ENCODE measurements at regions not wholly inside any gene's neighbourhood (a gene's known extent, or its start where the extent isn't known, plus 50 kb on each side); places are given as distances from the start of the nearest gene placed in this dataset.

- Histone ChIP-seq H3K36me3 (ENCODE audit: insufficient read depth, low read length, poor library complexity, severe bottlenecking) (no peaks in the 10 kb centered on the region), H3K27ac (ENCODE audit: low read depth, low read length, poor library complexity, severe bottlenecking) (no peak overlapping the region), H3K4me3 (ENCODE audit: low read depth, low read length, poor library complexity, severe bottlenecking) (no peak overlapping the region), H3K27me3 (replicated peaks; ENCODE audit: insufficient read depth, low read depth, low read length, poor library complexity) (no peaks in the 10 kb centered on the region), H3K4me1 (ENCODE audit: insufficient read depth, low read length, poor library complexity, severe bottlenecking) (no peaks in the 10 kb centered on the region), H3K9me3 (ENCODE audit: low read depth, low read length, poor library complexity, severe bottlenecking) (no peaks in the 10 kb centered on the region)
- TF ChIP-seq EZH2 (IDR thresholded peaks at IDR 0.05; ENCODE audit: borderline replicate concordance, low read depth, low read length, poor library complexity, severe bottlenecking) (no peak), CTCF (conservative IDR thresholded peaks at IDR 0.05; ENCODE audit: low read depth, low read length) (no peak)
- BruUV-seq (replicated peaks): no TSS peak
- intact Hi-C loops (cut with micrococcal nuclease; ENCODE audit: unreplicated experiment): no loop called here
- no peak for DNase-seq (ENCODE audit: low spot score)
- ChIA-PET POLR2A (ENCODE audit: low non-redundant PET) (no interaction called here), CTCF (no interaction called here)
Measured at GRCh38 chr3:164230385-164231094, 847.8 kb downstream of the SI start.

GRCh38 chr3:164224126-164224525, 854.2 kb downstream of the SI start:
- POLR2A ChIA-PET (ENCODE audit: low non-redundant PET): no interaction called here

GRCh38 chr3:164222197-164222596, 856.1 kb downstream of the SI start:
- DNase-seq (ENCODE audit: low spot score): no peak
- CTCF ChIA-PET: no interaction called here
- H3K4me1 ChIP-seq (ENCODE audit: insufficient read depth, low read length, poor library complexity, severe bottlenecking): no peaks in the 10 kb centered on the region
- TF ChIP-seq CTCF (conservative IDR thresholded peaks at IDR 0.05; ENCODE audit: low read depth, low read length) (no peak), EZH2 (IDR thresholded peaks at IDR 0.05; ENCODE audit: borderline replicate concordance, low read depth, low read length, poor library complexity, severe bottlenecking) (no peak)
- no peaks in the 10 kb centered on the region for H3K27me3 ChIP-seq (replicated peaks; ENCODE audit: insufficient read depth, low read depth, low read length, poor library complexity)
- H3K9me3 ChIP-seq (ENCODE audit: low read depth, low read length, poor library complexity, severe bottlenecking): no peaks in the 10 kb centered on the region
- no peak overlapping the region for H3K27ac ChIP-seq (ENCODE audit: low read depth, low read length, poor library complexity, severe bottlenecking)
- BruUV-seq (replicated peaks): no TSS peak
- no peak overlapping the region for H3K4me3 ChIP-seq (ENCODE audit: low read depth, low read length, poor library complexity, severe bottlenecking)
- POLR2A ChIA-PET (ENCODE audit: low non-redundant PET): no interaction called here
- H3K36me3 ChIP-seq (ENCODE audit: insufficient read depth, low read length, poor library complexity, severe bottlenecking): no peaks in the 10 kb centered on the region
- intact Hi-C loops (cut with micrococcal nuclease; ENCODE audit: unreplicated experiment): no loop called here

More at GRCh38 chr3:164224126-164224525, 854.2 kb downstream of the SI start:
- CTCF ChIA-PET: no interaction called here
- Histone ChIP-seq H3K9me3 (ENCODE audit: low read depth, low read length, poor library complexity, severe bottlenecking) (no peaks in the 10 kb centered on the region), H3K4me3 (ENCODE audit: low read depth, low read length, poor library complexity, severe bottlenecking) (no peak overlapping the region), H3K4me1 (ENCODE audit: insufficient read depth, low read length, poor library complexity, severe bottlenecking) (no peaks in the 10 kb centered on the region), H3K27ac (ENCODE audit: low read depth, low read length, poor library complexity, severe bottlenecking) (no peak overlapping the region), H3K36me3 (ENCODE audit: insufficient read depth, low read length, poor library complexity, severe bottlenecking) (no peaks in the 10 kb centered on the region), H3K27me3 (replicated peaks; ENCODE audit: insufficient read depth, low read depth, low read length, poor library complexity) (no peaks in the 10 kb centered on the region)
- no peak for DNase-seq (ENCODE audit: low spot score)
- no peak for TF ChIP-seq CTCF (conservative IDR thresholded peaks at IDR 0.05; ENCODE audit: low read depth, low read length)
- TF ChIP-seq EZH2 (IDR thresholded peaks at IDR 0.05; ENCODE audit: borderline replicate concordance, low read depth, low read length, poor library complexity, severe bottlenecking): no peak
- intact Hi-C loops (cut with micrococcal nuclease; ENCODE audit: unreplicated experiment): no loop called here
- BruUV-seq (replicated peaks): no TSS peak

Measured in A673 (cell line).